ENCODE measurements at regions not wholly inside any gene's neighbourhood (a gene's known extent, or its start where the extent isn't known, plus 50 kb on each side); places are given as distances from the start of the nearest gene placed in this dataset.

DNA sequence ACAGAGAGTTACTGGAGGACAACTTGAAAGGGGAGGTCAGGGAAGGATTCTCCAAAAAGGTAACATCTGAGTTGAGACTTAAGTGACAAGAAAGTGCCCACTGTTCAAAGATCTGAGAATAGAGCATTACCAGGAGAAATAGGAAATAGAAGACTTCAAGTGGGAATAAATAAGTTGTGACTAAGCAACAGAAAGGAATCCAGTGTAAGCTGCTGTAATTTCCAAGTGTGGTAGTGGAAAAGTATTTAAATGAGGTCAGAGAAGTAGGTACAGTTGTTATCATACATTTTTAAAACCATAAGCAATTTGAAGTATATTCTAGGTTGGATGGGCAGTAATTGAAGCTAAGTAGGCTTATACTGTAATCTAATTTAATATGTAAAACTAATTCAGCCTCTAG is 211.9 kb downstream of the FBXO8 start:
- TF ChIP-seq TCF4 (CRISPR knock-in tag; IDR thresholded peaks at IDR 0.05; ENCODE audit: borderline replicate concordance) (no peak), TSHZ2 (CRISPR knock-in tag; IDR thresholded peaks at IDR 0.05) (0 out of 2 replicates have a peak, but pooled peaks have one; percentile 31)
- ATAC-seq = peak; percentile 13; the same call in 2 of the 3 replicates

DNA sequence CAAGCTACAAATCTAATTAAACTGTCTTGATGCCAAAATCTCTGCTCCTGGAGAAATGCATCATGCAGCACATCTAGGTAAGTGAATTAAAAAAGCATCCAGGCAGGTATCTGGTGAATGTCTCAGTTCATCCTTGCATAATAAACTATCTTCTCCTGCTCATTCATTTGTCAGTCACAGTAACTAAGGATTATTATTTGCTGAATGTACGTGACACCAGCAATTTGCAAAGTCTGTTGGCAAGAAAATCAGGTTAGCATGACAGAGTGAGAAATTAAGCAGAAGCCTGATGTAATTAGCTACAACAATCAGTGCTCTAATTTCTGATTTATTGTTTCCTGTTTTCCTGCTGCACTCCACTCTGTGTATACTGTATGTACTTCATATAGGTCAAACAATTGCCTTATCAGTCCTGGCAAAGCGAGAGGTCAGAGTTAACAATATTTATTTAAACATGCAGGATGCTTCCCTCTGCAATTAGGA is 213.6 kb downstream of the FBXO8 start:
- TF ChIP-seq OSR1 (CRISPR knock-in tag; IDR thresholded peaks at IDR 0.05) (no peak), BACH2 (CRISPR knock-in tag; IDR thresholded peaks at IDR 0.05; ENCODE audit: borderline replicate concordance) (peak; percentile 80), ZNF565 (CRISPR knock-in tag; conservative IDR thresholded peaks at IDR 0.05; ENCODE audit: low read depth) (peak; percentile 89), ZFP3 (CRISPR knock-in tag; IDR thresholded peaks at IDR 0.05) (peak; percentile 63; the same call in 1 of the 2 replicates), ISL1 (CRISPR knock-in tag; IDR thresholded peaks at IDR 0.05) (peak; percentile 99), ZC3H10 (CRISPR knock-in tag; IDR thresholded peaks at IDR 0.05) (peak; percentile 98), ZNF70 (CRISPR knock-in tag; IDR thresholded peaks at IDR 0.05) (peak; percentile 75), RARB (CRISPR knock-in tag; IDR thresholded peaks at IDR 0.05) (peak; percentile 92), ZFP30 (CRISPR knock-in tag; IDR thresholded peaks at IDR 0.05) (peak; percentile 62), SNAI2 (CRISPR knock-in tag; IDR thresholded peaks at IDR 0.05) (peak; percentile 96; the same call in 1 of the 2 replicates), PPARA (CRISPR knock-in tag; IDR thresholded peaks at IDR 0.05; ENCODE audit: borderline replicate concordance) (peak; percentile 45; the same call in 1 of the 2 replicates), ZNF8 (CRISPR knock-in tag; IDR thresholded peaks at IDR 0.05) (peak; percentile 63), ESRRG (CRISPR knock-in tag; IDR thresholded peaks at IDR 0.05) (peak; percentile 98; the same call in 1 of the 2 replicates), CREB5 (CRISPR knock-in tag; IDR thresholded peaks at IDR 0.05; ENCODE audit: low read depth) (peak; percentile 99), CSDC2 (CRISPR knock-in tag; IDR thresholded peaks at IDR 0.05) (peak; percentile 85; the same call in 1 of the 2 replicates), TCF4 (CRISPR knock-in tag; IDR thresholded peaks at IDR 0.05; ENCODE audit: borderline replicate concordance) (peak; percentile 100), GLIS3 (CRISPR knock-in tag; IDR thresholded peaks at IDR 0.05) (peak; percentile 99), TSHZ2 (CRISPR knock-in tag; IDR thresholded peaks at IDR 0.05) (peak; percentile 100), ARNTL (CRISPR knock-in tag; IDR thresholded peaks at IDR 0.05; ENCODE audit: borderline replicate concordance, low read depth) (peak; percentile 84), TOX (CRISPR knock-in tag; IDR thresholded peaks at IDR 0.05; ENCODE audit: borderline replicate concordance) (peak; percentile 92)
- TF ChIP-seq, protein P1, sequence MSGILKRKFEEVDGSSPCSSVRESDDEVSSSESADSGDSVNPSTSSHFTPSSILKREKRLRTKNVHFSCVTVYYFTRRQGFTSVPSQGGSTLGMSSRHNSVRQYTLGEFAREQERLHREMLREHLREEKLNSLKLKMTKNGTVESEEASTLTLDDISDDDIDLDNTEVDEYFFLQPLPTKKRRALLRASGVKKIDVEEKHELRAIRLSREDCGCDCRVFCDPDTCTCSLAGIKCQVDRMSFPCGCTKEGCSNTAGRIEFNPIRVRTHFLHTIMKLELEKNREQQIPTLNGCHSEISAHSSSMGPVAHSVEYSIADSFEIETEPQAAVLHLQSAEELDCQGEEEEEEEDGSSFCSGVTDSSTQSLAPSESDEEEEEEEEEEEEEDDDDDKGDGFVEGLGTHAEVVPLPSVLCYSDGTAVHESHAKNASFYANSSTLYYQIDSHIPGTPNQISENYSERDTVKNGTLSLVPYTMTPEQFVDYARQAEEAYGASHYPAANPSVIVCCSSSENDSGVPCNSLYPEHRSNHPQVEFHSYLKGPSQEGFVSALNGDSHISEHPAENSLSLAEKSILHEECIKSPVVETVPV (CRISPR knock-in tag; IDR thresholded peaks at IDR 0.05) = peak; percentile 99
- TF ChIP-seq, protein P2, sequence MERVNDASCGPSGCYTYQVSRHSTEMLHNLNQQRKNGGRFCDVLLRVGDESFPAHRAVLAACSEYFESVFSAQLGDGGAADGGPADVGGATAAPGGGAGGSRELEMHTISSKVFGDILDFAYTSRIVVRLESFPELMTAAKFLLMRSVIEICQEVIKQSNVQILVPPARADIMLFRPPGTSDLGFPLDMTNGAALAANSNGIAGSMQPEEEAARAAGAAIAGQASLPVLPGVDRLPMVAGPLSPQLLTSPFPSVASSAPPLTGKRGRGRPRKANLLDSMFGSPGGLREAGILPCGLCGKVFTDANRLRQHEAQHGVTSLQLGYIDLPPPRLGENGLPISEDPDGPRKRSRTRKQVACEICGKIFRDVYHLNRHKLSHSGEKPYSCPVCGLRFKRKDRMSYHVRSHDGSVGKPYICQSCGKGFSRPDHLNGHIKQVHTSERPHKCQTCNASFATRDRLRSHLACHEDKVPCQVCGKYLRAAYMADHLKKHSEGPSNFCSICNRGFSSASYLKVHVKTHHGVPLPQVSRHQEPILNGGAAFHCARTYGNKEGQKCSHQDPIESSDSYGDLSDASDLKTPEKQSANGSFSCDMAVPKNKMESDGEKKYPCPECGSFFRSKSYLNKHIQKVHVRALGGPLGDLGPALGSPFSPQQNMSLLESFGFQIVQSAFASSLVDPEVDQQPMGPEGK (CRISPR knock-in tag; IDR thresholded peaks at IDR 0.05; ENCODE audit: borderline replicate concordance) = peak; percentile 99
- TF ChIP-seq, protein P3, sequence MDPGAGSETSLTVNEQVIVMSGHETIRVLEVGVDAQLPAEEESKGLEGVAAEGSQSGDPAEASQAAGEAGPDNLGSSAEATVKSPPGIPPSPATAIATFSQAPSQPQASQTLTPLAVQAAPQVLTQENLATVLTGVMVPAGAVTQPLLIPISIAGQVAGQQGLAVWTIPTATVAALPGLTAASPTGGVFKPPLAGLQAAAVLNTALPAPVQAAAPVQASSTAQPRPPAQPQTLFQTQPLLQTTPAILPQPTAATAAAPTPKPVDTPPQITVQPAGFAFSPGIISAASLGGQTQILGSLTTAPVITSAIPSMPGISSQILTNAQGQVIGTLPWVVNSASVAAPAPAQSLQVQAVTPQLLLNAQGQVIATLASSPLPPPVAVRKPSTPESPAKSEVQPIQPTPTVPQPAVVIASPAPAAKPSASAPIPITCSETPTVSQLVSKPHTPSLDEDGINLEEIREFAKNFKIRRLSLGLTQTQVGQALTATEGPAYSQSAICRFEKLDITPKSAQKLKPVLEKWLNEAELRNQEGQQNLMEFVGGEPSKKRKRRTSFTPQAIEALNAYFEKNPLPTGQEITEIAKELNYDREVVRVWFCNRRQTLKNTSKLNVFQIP (CRISPR knock-in tag; IDR thresholded peaks at IDR 0.05; ENCODE audit: borderline replicate concordance, low read depth) = 0 out of 2 replicates have a peak, but pooled peaks have one; percentile 93
- ATAC-seq = peak; percentile 70

Measured in SK-N-SH treated with all-trans-retinoic acid at 6 μM for 48 hours (cell line).